H1 (cell line): ENCODE measurements at regions not wholly inside any gene's neighbourhood (a gene's known extent, or its start where the extent isn't known, plus 50 kb on each side); places are given as distances from the start of the nearest gene placed in this dataset.

ENCODE experiments used
- CTCF ChIA-PET: fragments of 300-600 bp; sonication (Branson Sonifier 250); formaldehyde crosslinking; loops from one replicate; lab custom pipeline; 2021; ENCODE audit not compliant: partially characterized antibody; lab: Charles Lee
- POLR2A ChIA-PET: fragments of 300-600 bp; sonication (Branson Sonifier 250); formaldehyde crosslinking; loops from one replicate; lab custom pipeline; 2021; ENCODE audit warnings: inconsistent platforms; ENCODE audit not compliant: partially characterized antibody; lab: Charles Lee
- DNase-seq, 2 experiments: peaks; one replicate each; pipeline versions ENCODE4 v3.0.0 to v3.0.0-alpha.2; 2010 to 2022; ENCODE audit warnings: low spot score in 2 of 2, low read depth in 1 of 2, mixed read lengths in 1 of 2
- FAIRE-seq: peaks from 2 replicates; lab custom pipeline; 2011; peaks lifted over from hg19 to GRCh38; lab: Jason Lieb, UNC
- H2AFZ ChIP-seq: 2 replicates; pipeline ENCODE4 v1.8.1; 2012; ENCODE audit warnings: low read length, inconsistent platforms
- H2AK5ac ChIP-seq: 2 replicates; pipeline ENCODE4 v1.6.1; 2013; ENCODE audit warnings: low read depth, low read length
- H2BK120ac ChIP-seq: replicated peaks from 2 replicates; pipeline ENCODE3; 2013; ENCODE audit warnings: low read depth, low read length, inconsistent platforms
- H2BK12ac ChIP-seq: 2 replicates; pipeline ENCODE4 v1.6.1; 2013; ENCODE audit warnings: low read depth, low read length
- H2BK15ac ChIP-seq: 2 replicates; pipeline ENCODE4 v1.6.1; 2013; ENCODE audit warnings: low read length
- H2BK20ac ChIP-seq: 2 replicates; pipeline ENCODE4 v1.6.1; 2013; ENCODE audit warnings: low read length
- H2BK5ac ChIP-seq: 2 replicates; pipeline ENCODE4 v1.6.1; 2013; ENCODE audit warnings: low read depth, low read length
- H3K14ac ChIP-seq: 2 replicates; pipeline ENCODE4 v1.6.1; 2013; ENCODE audit warnings: inconsistent platforms; ENCODE audit not compliant: insufficient read length
- H3K18ac ChIP-seq: 2 replicates; pipeline ENCODE4 v1.6.1; 2013; ENCODE audit warnings: low read length; ENCODE audit errors: extremely low read depth
- H3K23ac ChIP-seq: 2 replicates; pipeline ENCODE4 v1.6.1; 2013; ENCODE audit warnings: inconsistent platforms; ENCODE audit not compliant: insufficient read length
- H3K23me2 ChIP-seq: 2 replicates; pipeline ENCODE4 v1.6.1; 2013; ENCODE audit warnings: low read depth, low read length
- H3K27ac ChIP-seq: 2 replicates; pipeline ENCODE4 v1.6.1; 2011; ENCODE audit warnings: low read depth, low read length, inconsistent platforms
- H3K27me3 ChIP-seq, 4 experiments: replicated peaks in 1 of 4; 1 replicate in 1 of 4; 2 replicates in 3 of 4; pipeline versions ENCODE4 v1.6.1 to v1.8.1; 2011 to 2013; ENCODE audit warnings: low read length in 3 of 4, mild to moderate bottlenecking in 3 of 4, inconsistent platforms in 2 of 4, mixed read lengths in 2 of 4, moderate library complexity in 1 of 4; ENCODE audit not compliant: control insufficient read depth in 3 of 4, insufficient read depth in 3 of 4; ENCODE audit errors: extremely low read depth in 1 of 4
- H3K36me3 ChIP-seq, 4 experiments: 2 replicates each; pipeline versions ENCODE4 v1.6.1 to v1.8.1; 2011 to 2013; ENCODE audit warnings: mild to moderate bottlenecking in 4 of 4, low read length in 3 of 4, moderate library complexity in 2 of 4, control low read depth in 1 of 4, inconsistent platforms in 1 of 4; ENCODE audit not compliant: insufficient read depth in 4 of 4, control insufficient read depth in 2 of 4
- H3K4ac ChIP-seq: replicated peaks from 2 replicates; pipeline ENCODE3; 2013; ENCODE audit warnings: low read length, low read depth, mixed read lengths, inconsistent platforms; ENCODE audit not compliant: insufficient read length
- H3K4me1 ChIP-seq, 4 experiments: replicated peaks in 1 of 4; 1 replicate in 1 of 4; 2 replicates in 3 of 4; pipeline versions ENCODE4 v1.6.1 to v1.8.1; 2011 to 2013; ENCODE audit warnings: low read length in 3 of 4, inconsistent platforms in 2 of 4, mixed read lengths in 1 of 4; ENCODE audit not compliant: insufficient read depth in 4 of 4, control insufficient read depth in 3 of 4
- H3K4me2 ChIP-seq, 2 experiments: 2 replicates each; pipeline versions ENCODE4 v1.6.1 to v1.8.1; 2011 to 2013; ENCODE audit warnings: low read depth in 2 of 2, low read length in 2 of 2, control low read depth in 1 of 2, inconsistent platforms in 1 of 2, mild to moderate bottlenecking in 1 of 2; ENCODE audit not compliant: insufficient read depth in 1 of 2
- H3K4me3 ChIP-seq, 4 experiments: fragments of 200-600, 300-600 bp in 1 of 4; sonication (generic), shearing (Covaris generic), sonication (Bioruptor Twin) in 1 of 4; 2 replicates each; pipeline versions ENCODE4 v1.5.1 to v1.8.1; 2011 to 2016; ENCODE audit warnings: low read length in 4 of 4, low read depth in 3 of 4, control low read depth in 2 of 4, inconsistent platforms in 2 of 4, mild to moderate bottlenecking in 2 of 4, mixed read lengths in 1 of 4, moderate library complexity in 1 of 4; ENCODE audit not compliant: insufficient read depth in 2 of 4; ENCODE audit errors: extremely low read depth in 1 of 4
- H3K56ac ChIP-seq: replicated peaks from 2 replicates; pipeline ENCODE3; 2013; ENCODE audit warnings: low read depth, mild to moderate bottlenecking, mixed read lengths, low read length, inconsistent platforms; ENCODE audit not compliant: insufficient read length
- H3K79me1 ChIP-seq: 2 replicates; pipeline ENCODE4 v1.6.1; 2013; ENCODE audit warnings: low read depth, low read length, control low read depth
- H3K79me2 ChIP-seq, 2 experiments: 2 replicates each; pipeline versions ENCODE4 v1.6.1 to v1.8.1; 2012 to 2013; ENCODE audit warnings: low read length in 2 of 2, mild to moderate bottlenecking in 2 of 2, inconsistent platforms in 1 of 2; ENCODE audit not compliant: insufficient read depth in 2 of 2, control insufficient read depth in 1 of 2
- H3K9ac ChIP-seq, 4 experiments: replicated peaks in 1 of 4; 1 replicate in 1 of 4; 2 replicates in 3 of 4; pipeline versions ENCODE4 v1.6.1 to v1.8.1; 2011 to 2013; ENCODE audit warnings: low read depth in 3 of 4, low read length in 3 of 4, control low read depth in 2 of 4, mild to moderate bottlenecking in 2 of 4, moderate library complexity in 2 of 4, inconsistent platforms in 1 of 4; ENCODE audit errors: extremely low read depth in 1 of 4
- H3K9me3 ChIP-seq, 2 experiments: 2 replicates each; pipeline versions ENCODE4 v1.6.1 to v1.8.1; 2012 to 2013; ENCODE audit warnings: mild to moderate bottlenecking in 2 of 2, moderate library complexity in 2 of 2, control low read depth in 1 of 2, inconsistent platforms in 1 of 2, low read depth in 1 of 2, low read length in 1 of 2, mixed read lengths in 1 of 2; ENCODE audit not compliant: insufficient read depth in 2 of 2
- H4K20me1 ChIP-seq, 2 experiments: replicated peaks in 1 of 2; 2 replicates each; pipeline versions ENCODE3 to v1.8.1; 2011 to 2013; ENCODE audit warnings: inconsistent platforms in 2 of 2, low read length in 2 of 2, mild to moderate bottlenecking in 1 of 2; ENCODE audit not compliant: insufficient read depth in 2 of 2, control insufficient read depth in 1 of 2
- H4K5ac ChIP-seq: 2 replicates; pipeline ENCODE4 v1.6.1; 2013; ENCODE audit warnings: low read length, low read depth, mixed read lengths, inconsistent platforms; ENCODE audit not compliant: insufficient read length
- H4K8ac ChIP-seq: 2 replicates; pipeline ENCODE4 v1.8.0; 2013; ENCODE audit warnings: mild to moderate bottlenecking, moderate library complexity, low read length, inconsistent platforms; ENCODE audit not compliant: insufficient read depth; ENCODE audit errors: extremely low read depth
- H4K91ac ChIP-seq: replicated peaks from 2 replicates; pipeline ENCODE3; 2013; ENCODE audit warnings: low read length, mixed read lengths, inconsistent platforms; ENCODE audit not compliant: insufficient read length
- ATF3 ChIP-seq: IDR thresholded peaks from 2 replicates; pipeline ENCODE4 v1.6.1; 2011; ENCODE audit warnings: low read depth, mild to moderate bottlenecking, low read length; ENCODE audit not compliant: insufficient read depth
- BACH1 ChIP-seq: IDR thresholded peaks from 2 replicates; pipeline ENCODE4 v1.6.1; 2012; ENCODE audit warnings: low read length, improper control_type of control experiment
- BCL11A ChIP-seq, 2 experiments: IDR thresholded peaks; one replicate each; pipeline ENCODE4 v1.6.1; 2011; ENCODE audit warnings: low read depth in 2 of 2, low read length in 2 of 2, mild to moderate bottlenecking in 2 of 2
- BRCA1 ChIP-seq: IDR thresholded peaks from 2 replicates; pipeline ENCODE4 v1.6.1; 2012; ENCODE audit warnings: low read depth, low read length, improper control_type of control experiment
- CREB1 ChIP-seq: IDR thresholded peaks from 2 replicates; pipeline ENCODE4 v1.6.1; 2012; ENCODE audit warnings: inconsistent platforms
- EGR1 ChIP-seq: IDR thresholded peaks from 2 replicates; pipeline ENCODE4 v1.6.1; 2011; ENCODE audit warnings: low read depth, low read length, borderline replicate concordance
- FOSL1 ChIP-seq: IDR thresholded peaks from 2 replicates; pipeline ENCODE4 v1.6.1; 2011; ENCODE audit warnings: mild to moderate bottlenecking, low read depth, low read length, moderate library complexity; ENCODE audit not compliant: insufficient read depth
- RFX5 ChIP-seq: IDR thresholded peaks from 2 replicates; pipeline ENCODE4 v1.6.1; 2011; ENCODE audit warnings: low read depth, low read length, improper control_type of control experiment, borderline replicate concordance
- SIRT6 ChIP-seq: IDR thresholded peaks from one replicate; pipeline ENCODE4 v1.7.1; 2012; ENCODE audit warnings: low read length, inconsistent platforms
- TBP ChIP-seq: IDR thresholded peaks from 2 replicates; pipeline ENCODE4 v1.6.1; 2011; ENCODE audit warnings: low read depth, low read length, improper control_type of control experiment
- WGBS, 2 experiments: shearing (Covaris generic) in 1 of 2; methylation state at CpG; one replicate each; pipeline versions ENCODE4 v1.1.6 to v1.1.7; 2013 to 2015; ENCODE audit warnings: low lambda C conversion rate in 2 of 2, mixed read lengths in 2 of 2, inconsistent platforms in 1 of 2, low coverage in 1 of 2, missing lambda C conversion rate in 1 of 2; ENCODE audit not compliant: insufficient replicate concordance in 2 of 2, insufficient coverage in 1 of 2, insufficient read length in 1 of 2; ENCODE audit errors: extremely low coverage in 1 of 2, missing lambda C conversion rate in 1 of 2; 5-methylcytosine and 5-hydroxymethylcytosine counted together

GRCh38 chr7:36064676-36065075 lies 88.4 kb upstream of the EEPD1 start:
- 67% methylated on average over 3 of the region's 3 CpGs; no CpG with 5 or more reads in 1 of the 2 experiments for WGBS, 2 experiments
- H3K56ac ChIP-seq: no peak overlapping the region

More at GRCh38 chr7:36064676-36065075, 88.4 kb upstream of the EEPD1 start:
- Histone ChIP-seq H3K27me3 (no peaks in the 10 kb centered on the region), H3K9ac (no peak overlapping the region), H2BK15ac (no peak overlapping the region), H3K4me2 (no peak overlapping the region), H4K20me1 (no peaks in the 10 kb centered on the region), H4K5ac (no peak overlapping the region), H3K4me1 (no peaks in the 10 kb centered on the region; a peak in 2 of 7 replicates), H3K23me2 (no peaks in the 10 kb centered on the region), H4K8ac (no peak overlapping the region), H2BK20ac (no peak overlapping the region), H3K36me3 (no peaks in the 10 kb centered on the region), H3K14ac (no peak overlapping the region), H3K79me2 (no peaks in the 10 kb centered on the region), H3K4ac (no peak overlapping the region), H3K9me3 (0 out of 4 replicates have a peak, but pooled peaks cover 0 to 2% of the 10 kb centered on the region in 2 experiments), H3K18ac (no peak overlapping the region), H2BK120ac (no peak overlapping the region), H3K4me3 (no peak overlapping the region), H2BK12ac (no peak overlapping the region), H3K23ac (no peak overlapping the region), H3K27ac (no peak overlapping the region), H2AFZ (no peak overlapping the region), H3K79me1 (no peaks in the 10 kb centered on the region), H2BK5ac (no peak overlapping the region), H4K91ac (no peak overlapping the region), H2AK5ac (no peak overlapping the region)
- ChIA-PET CTCF (interaction anchor here (0.6 to 2.0 kb wide), 7 partner anchors 10 to 1050 kb away, joined by 3 to 6 read pairs (median 4); no protein-coding TSS in a partner anchor), POLR2A (no interaction called here)
- DNase-seq (no peak), FAIRE-seq (no peak)
- TF ChIP-seq SIRT6: no peak
- TF ChIP-seq FOSL1: no peak
- TF ChIP-seq BRCA1: no peak
- TF ChIP-seq EGR1: no peak
- TF ChIP-seq TBP: no peak
- no peak for TF ChIP-seq ATF3
- TF ChIP-seq BCL11A (IDR thresholded peaks at IDR 0.05; ENCODE audit: low read depth in 2 of 2, low read length in 2 of 2): no peak
- TF ChIP-seq RFX5: no peak
- TF ChIP-seq CREB1: no peak
- no peak for TF ChIP-seq BACH1
